NCI-H2227 (cell line): ENCODE measurements at regions not wholly inside any gene's neighbourhood (a gene's known extent, or its start where the extent isn't known, plus 50 kb on each side); places are given as distances from the start of the nearest gene placed in this dataset.
"Not testable (repeated sequence)": the region's sequence is repeated elsewhere in the genome, so short reads cannot be mapped to it uniquely, and the experiment has no call there.

Source experiments
- DNase-seq: peaks from one replicate; lab custom pipeline; 2025; ENCODE audit not compliant: unreplicated experiment; lab: John Stamatoyannopoulos, UW

DNA sequence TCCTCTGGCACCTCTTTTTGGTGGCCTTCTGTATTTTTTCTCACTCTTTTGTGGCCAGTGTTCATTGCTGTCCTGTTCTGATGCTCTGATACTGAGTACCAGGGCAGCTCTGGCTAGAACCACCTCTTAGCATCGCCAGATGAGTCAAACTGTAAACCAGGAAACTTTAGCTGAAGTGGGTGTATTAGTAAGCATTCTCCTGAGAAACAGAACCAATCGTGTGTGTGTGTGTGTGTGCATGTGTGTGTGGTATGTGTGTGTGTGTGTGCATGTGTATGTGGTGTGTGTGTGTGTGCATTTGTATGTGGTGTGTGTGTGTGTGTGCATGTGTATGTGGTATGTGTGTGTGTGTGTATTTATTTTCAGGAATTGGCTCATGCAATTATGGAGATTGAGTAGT, 166.3 kb upstream of the SKOR2 start:
- no peak for DNase-seq

DNA sequence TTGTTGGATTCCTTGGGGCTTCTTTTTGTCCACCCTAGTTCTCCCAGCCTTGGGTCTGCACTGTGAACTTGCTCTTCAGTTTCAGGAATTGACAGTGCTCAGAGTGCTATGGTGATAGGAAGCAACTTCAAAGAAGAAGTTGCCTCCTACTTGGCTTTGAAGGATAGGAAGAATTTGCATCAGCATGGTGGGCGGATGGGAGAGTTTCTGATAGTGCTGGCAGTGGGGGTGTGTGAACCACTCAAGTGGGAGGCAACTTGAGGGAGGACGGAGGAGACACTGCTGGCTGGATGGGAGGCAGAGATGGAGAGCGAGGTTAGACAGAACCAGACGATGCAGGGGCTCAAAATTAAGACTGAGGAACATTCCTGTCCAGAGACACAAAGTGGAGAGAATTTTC, 164.4 kb upstream of the SKOR2 start:
- no peak for DNase-seq

GRCh38 chr18:47413327-47413726, 161.9 kb upstream of the SKOR2 start:
- DNase-seq = no peak

- DNase-seq = no peak
Measured at GRCh38 chr18:47412924-47413323, 161.5 kb upstream of the SKOR2 start.

- no peak for DNase-seq
Measured at GRCh38 chr18:47411159-47411558, 159.7 kb upstream of the SKOR2 start.

GRCh38 chr18:47410139-47410538, 158.7 kb upstream of the SKOR2 start:
- no peak for DNase-seq

- no peak for DNase-seq
Measured at GRCh38 chr18:47409519-47409918, 158.1 kb upstream of the SKOR2 start.

DNA sequence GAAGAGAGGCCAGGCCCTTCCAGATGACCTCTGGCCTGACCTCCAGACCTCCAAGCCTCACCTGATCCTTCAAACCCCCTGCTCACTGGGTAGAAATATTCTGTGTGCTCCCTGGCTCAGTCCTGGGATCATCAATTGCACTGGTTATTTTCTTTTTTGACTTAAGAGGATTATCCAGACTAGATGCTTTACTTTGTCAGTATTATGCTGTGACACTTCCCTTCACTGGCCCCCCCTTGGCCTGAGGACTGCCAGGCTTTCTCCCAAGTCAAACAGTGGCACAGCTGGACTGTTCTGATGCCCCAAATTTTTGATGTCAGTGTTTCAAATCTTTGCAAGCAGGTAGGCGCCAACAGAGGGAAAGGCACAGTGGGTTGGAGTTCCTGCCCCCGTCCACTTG, 156.3 kb upstream of the SKOR2 start:
- DNase-seq = no peak

- no peak for DNase-seq
Measured at GRCh38 chr18:47404845-47405244, 153.4 kb upstream of the SKOR2 start.

DNA sequence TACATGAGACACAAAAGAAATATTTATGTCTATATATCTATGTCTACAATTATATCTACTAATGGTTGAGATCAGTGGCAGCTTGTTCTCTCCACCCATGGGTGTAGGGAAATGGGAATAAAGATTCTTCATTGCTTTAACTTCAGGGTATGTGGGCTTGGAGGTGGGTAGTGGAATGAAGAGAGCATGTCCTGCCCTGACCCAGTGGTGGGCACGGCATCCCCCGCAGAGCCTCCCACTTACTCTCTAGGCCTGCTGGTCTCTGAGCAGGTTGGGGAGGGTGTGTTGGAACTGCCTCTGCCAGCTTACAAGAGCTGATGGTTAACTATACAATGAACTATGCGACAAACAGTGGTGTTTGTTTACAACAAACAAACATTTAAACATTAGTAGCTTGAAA, 152.5 kb upstream of the SKOR2 start:
- no peak for DNase-seq

GRCh38 chr18:47403317-47403716, 151.9 kb upstream of the SKOR2 start:
- no peak for DNase-seq

DNA sequence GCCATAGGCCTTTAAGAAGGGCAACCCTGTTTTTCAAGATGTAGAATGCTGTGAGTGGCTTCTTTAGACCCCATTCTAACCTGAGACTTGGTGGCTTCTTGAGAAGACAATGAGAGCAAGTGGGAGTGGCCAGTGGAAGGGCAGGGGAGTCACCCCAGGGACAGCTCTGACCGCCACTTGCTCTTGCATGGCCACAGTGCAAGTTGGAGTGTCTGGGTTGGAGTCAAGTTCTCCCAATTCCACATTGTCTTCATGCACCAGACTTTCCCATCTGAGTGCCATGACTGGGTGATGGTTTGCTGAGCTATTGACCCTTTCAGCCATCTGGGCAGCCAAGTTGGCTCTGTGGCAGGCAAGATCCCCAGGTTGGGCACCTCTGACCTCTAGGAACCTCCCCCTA, 148.0 kb upstream of the SKOR2 start:
- no peak for DNase-seq

GRCh38 chr18:47397671-47398319, 146.3 kb upstream of the SKOR2 start:
- DNase-seq = no peak

GRCh38 chr18:47391665-47392064, 140.2 kb upstream of the SKOR2 start:
- DNase-seq = no peak

GRCh38 chr18:47390410-47391024, 139.1 kb upstream of the SKOR2 start:
- no peak for DNase-seq

DNA sequence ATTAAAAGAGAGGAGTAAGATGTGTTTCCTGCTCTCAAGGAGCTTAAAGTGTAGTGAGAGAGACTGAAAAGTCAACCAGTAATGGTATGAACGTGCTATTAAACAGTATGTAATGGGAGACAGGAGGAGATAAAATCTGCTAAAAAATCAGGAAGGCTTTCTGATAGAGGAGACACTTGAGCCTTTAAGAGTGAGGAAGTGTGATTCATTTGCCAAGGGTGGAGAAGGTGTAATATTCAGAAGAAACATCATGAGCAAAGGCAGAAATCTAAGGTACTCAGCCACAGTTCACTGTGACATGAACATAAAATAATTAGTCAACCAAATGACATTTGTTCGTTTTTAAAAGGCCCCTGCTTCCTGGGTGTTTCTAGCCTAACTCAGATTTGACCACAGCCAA, 137.8 kb upstream of the SKOR2 start:
- DNase-seq = no peak

DNA sequence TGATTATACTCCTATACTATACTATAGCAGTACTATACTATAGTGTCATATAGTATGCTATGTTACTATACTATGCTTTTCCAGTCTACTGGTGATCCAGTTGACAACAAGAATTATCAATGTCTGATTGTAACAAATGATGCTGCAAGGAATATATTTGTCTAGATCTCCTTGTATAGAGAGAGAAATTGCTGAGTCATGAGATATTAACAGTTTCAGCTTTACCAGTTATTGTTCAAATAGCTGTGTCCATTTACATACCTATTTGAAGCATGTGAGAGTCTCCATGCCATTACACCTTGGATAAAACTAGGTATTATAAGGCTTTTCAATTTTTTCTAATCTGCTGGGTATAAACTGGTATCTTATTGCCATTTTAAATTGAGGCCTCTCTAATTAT, 136.4 kb upstream of the SKOR2 start:
- no peak for DNase-seq

DNA sequence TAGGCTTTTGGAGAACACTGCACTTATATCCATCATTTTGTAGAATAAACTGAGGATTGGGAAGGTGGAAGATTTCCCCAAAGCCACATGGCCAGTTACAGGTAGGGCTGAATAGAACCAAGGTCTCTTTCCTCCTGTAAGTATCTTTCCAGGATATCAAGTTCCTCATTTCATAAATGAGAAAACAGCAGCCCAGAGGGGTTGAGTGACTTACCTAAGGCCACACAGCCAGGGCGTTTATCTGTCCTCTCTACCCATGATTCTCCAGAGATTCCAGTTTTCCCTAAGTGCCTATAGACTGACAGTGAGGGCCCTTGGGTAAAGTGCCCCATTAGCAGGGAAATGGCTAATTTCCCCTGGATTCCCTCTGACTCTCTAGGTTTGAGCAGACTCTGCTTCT, 132.3 kb upstream of the SKOR2 start:
- DNase-seq = no peak

DNA sequence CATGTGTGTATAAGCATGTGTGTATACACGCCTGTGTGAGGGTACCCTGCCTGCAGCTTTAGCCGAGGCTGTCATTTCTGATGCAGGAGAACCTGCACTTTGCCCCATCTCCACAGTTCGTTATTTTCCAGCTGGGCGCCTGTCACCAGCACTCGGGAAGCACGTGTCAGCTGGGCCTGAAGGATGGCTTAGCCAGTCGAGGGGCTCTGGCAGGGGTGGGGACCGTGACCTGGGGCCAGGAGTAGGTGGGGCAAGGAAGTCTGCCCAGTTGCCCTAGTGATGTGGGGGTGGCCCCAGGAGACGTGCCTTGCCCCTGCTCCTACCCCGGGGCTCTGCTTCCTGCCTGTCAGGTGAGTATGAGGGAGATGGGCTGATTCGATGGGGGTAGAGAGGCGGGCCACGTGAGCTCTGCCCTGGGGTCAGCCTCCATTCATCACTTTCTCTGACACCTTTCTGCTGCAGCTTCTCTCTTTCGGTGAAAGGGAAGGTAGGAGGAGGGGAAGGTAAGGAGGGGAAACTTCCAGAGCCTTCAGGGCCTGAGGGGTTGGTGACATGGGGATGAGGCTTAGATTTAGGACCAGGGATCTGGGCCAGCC, 130.6 kb upstream of the SKOR2 start:
- DNase-seq = no peak

DNA sequence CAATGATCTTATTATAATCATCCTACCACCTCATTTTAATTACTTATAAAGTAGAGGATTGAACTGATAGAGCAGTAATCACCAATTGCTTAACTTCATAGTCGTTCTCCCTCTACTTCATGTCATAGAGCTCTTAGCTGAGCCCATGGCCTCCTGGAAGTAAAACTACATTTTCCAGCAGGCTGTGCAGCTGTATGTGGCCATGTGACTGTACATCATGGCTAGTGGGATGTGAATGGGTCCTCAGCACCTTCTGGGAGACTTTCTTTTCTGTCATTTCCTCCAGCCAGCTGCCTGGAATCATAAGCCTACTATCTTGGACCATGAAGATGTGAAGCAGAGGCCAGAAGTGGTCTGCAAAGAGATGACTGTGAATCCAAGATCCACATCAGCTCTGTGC, 128.7 kb upstream of the SKOR2 start:
- DNase-seq = no peak

- no peak for DNase-seq
Measured at GRCh38 chr18:47373465-47373864, 122.0 kb upstream of the SKOR2 start.

DNA sequence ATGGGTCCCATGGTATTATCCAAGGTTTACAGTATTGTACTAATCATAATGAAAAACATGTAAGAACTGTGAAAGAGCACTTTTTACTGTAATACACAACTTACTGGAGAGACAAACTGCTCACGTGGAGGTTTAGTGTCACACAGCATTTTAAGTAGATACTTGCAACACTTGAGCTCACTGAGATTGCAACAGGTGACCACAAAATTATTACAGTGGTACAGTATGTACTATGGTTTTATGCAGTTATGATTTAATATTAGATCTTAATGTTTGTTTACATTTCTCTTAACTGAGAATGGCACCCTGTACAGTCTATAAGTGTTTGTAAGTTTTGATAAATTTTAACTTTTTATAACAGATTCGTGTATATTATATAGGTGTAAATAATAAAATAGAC, 118.6 kb upstream of the SKOR2 start:
- DNase-seq = no peak

- DNase-seq = not testable (repeated sequence)
Measured at GRCh38 chr18:47354061-47354460, 102.6 kb upstream of the SKOR2 start.
